ENCODE measurements at regions not wholly inside any gene's neighbourhood (a gene's known extent, or its start where the extent isn't known, plus 50 kb on each side); places are given as distances from the start of the nearest gene placed in this dataset.

- DNase-seq (ENCODE audit: extremely low spot score, unreplicated experiment), result no peak
- TF ChIP-seq CTCF (IDR thresholded peaks at IDR 0.05), result no peak
- Mint-ChIP-seq H3K27me3 (ENCODE audit: unreplicated experiment) (peaks cover 28% of the 10 kb centered on the region), H3K4me3 (ENCODE audit: unreplicated experiment) (no peak overlapping the region), H3K27ac (ENCODE audit: unreplicated experiment) (no peak overlapping the region), H3K36me3 (ENCODE audit: unreplicated experiment) (no peaks in the 10 kb centered on the region), H3K4me1 (ENCODE audit: unreplicated experiment) (no peaks in the 10 kb centered on the region), H3K9me3 (ENCODE audit: unreplicated experiment) (peaks cover 7% of the 10 kb centered on the region)
These were observed 106.8 kb upstream of the SEC14L1 start for GRCh38 chr17:77033892-77034404.

- Mint-ChIP-seq H3K9me3 (ENCODE audit: unreplicated experiment) (peaks cover 7% of the 10 kb centered on the region), H3K4me3 (ENCODE audit: unreplicated experiment) (no peak overlapping the region), H3K4me1 (ENCODE audit: unreplicated experiment) (no peaks in the 10 kb centered on the region), H3K36me3 (ENCODE audit: unreplicated experiment) (no peaks in the 10 kb centered on the region), H3K27ac (ENCODE audit: unreplicated experiment) (no peak overlapping the region), H3K27me3 (ENCODE audit: unreplicated experiment) (peaks cover 28% of the 10 kb centered on the region)
- TF ChIP-seq CTCF (IDR thresholded peaks at IDR 0.05), result no peak
- no peak for DNase-seq (ENCODE audit: extremely low spot score, unreplicated experiment)
These were observed 105.9 kb upstream of the SEC14L1 start for GRCh38 chr17:77034677-77035424.

- DNase-seq (ENCODE audit: extremely low spot score, unreplicated experiment), result no peak
- Mint-ChIP-seq H3K27me3 (ENCODE audit: unreplicated experiment) (peaks cover 28% of the 10 kb centered on the region), H3K9me3 (ENCODE audit: unreplicated experiment) (peaks cover 7% of the 10 kb centered on the region), H3K4me3 (ENCODE audit: unreplicated experiment) (no peak overlapping the region), H3K27ac (ENCODE audit: unreplicated experiment) (no peak overlapping the region), H3K4me1 (ENCODE audit: unreplicated experiment) (no peaks in the 10 kb centered on the region), H3K36me3 (ENCODE audit: unreplicated experiment) (no peaks in the 10 kb centered on the region)
- TF ChIP-seq CTCF (IDR thresholded peaks at IDR 0.05), result no peak
These were observed 105.2 kb upstream of the SEC14L1 start for GRCh38 chr17:77035526-77035925.

- TF ChIP-seq CTCF (IDR thresholded peaks at IDR 0.05), result no peak
- Mint-ChIP-seq H3K4me1 (ENCODE audit: unreplicated experiment) (no peaks in the 10 kb centered on the region), H3K4me3 (ENCODE audit: unreplicated experiment) (no peak overlapping the region), H3K27ac (ENCODE audit: unreplicated experiment) (no peak overlapping the region), H3K9me3 (ENCODE audit: unreplicated experiment) (peaks cover 7% of the 10 kb centered on the region), H3K27me3 (ENCODE audit: unreplicated experiment) (peaks cover 28% of the 10 kb centered on the region), H3K36me3 (ENCODE audit: unreplicated experiment) (no peaks in the 10 kb centered on the region)
- DNase-seq (ENCODE audit: extremely low spot score, unreplicated experiment), result no peak
These were observed 104.5 kb upstream of the SEC14L1 start for GRCh38 chr17:77036136-77036840.

- TF ChIP-seq CTCF (IDR thresholded peaks at IDR 0.05), result no peak
- Mint-ChIP-seq H3K4me1 (ENCODE audit: unreplicated experiment) (no peaks in the 10 kb centered on the region), H3K4me3 (ENCODE audit: unreplicated experiment) (no peak overlapping the region), H3K27me3 (ENCODE audit: unreplicated experiment) (peaks cover 28% of the 10 kb centered on the region), H3K27ac (ENCODE audit: unreplicated experiment) (no peak overlapping the region), H3K9me3 (ENCODE audit: unreplicated experiment) (peaks cover 2% of the 10 kb centered on the region), H3K36me3 (ENCODE audit: unreplicated experiment) (no peaks in the 10 kb centered on the region)
- DNase-seq (ENCODE audit: extremely low spot score, unreplicated experiment), result no peak
These were observed 103.9 kb upstream of the SEC14L1 start for GRCh38 chr17:77036841-77037381.

Data from osteocyte (in vitro differentiated cells).